ENCODE measurements at regions not wholly inside any gene's neighbourhood (a gene's known extent, or its start where the extent isn't known, plus 50 kb on each side); places are given as distances from the start of the nearest gene placed in this dataset.

- peaks cover 0 to 4% (median 0%) of the 10 kb centered on the region in 3 donors for H3K4me1 Mint-ChIP-seq
- peaks cover 6% of the 10 kb centered on the region for H3K27me3 Mint-ChIP-seq
- H3K36me3 Mint-ChIP-seq, result peaks cover 1% of the 10 kb centered on the region
- no peak overlapping the region for H3K4me3 Mint-ChIP-seq
- no peaks in the 10 kb centered on the region for H3K9me3 Mint-ChIP-seq
- no peak overlapping the region for H3K27ac Mint-ChIP-seq
These were observed 52.5 kb upstream of the C9orf72 start for GRCh38 chr9:27625751-27626150.

GRCh38 chr9:27626244-27627187 is 53.2 kb upstream of the C9orf72 start:
- Mint-ChIP-seq H3K4me1 (peaks cover 0 to 4% (median 0%) of the 10 kb centered on the region in 3 donors), H3K27me3 (peaks cover 8% of the 10 kb centered on the region), H3K27ac (no peak overlapping the region), H3K4me3 (no peak overlapping the region), H3K9me3 (no peaks in the 10 kb centered on the region), H3K36me3 (peaks cover 1% of the 10 kb centered on the region)

- H3K4me1 Mint-ChIP-seq, result peaks cover 0 to 4% (median 0%) of the 10 kb centered on the region in 3 donors
- no peak overlapping the region for H3K27ac Mint-ChIP-seq
- H3K27me3 Mint-ChIP-seq, result peaks cover 8% of the 10 kb centered on the region
- H3K36me3 Mint-ChIP-seq, result peaks cover 1% of the 10 kb centered on the region
- no peak overlapping the region for H3K4me3 Mint-ChIP-seq
- no peaks in the 10 kb centered on the region for H3K9me3 Mint-ChIP-seq
These were observed 53.9 kb upstream of the C9orf72 start for GRCh38 chr9:27627188-27627564.

- H3K9me3 Mint-ChIP-seq, result no peaks in the 10 kb centered on the region
- H3K27me3 Mint-ChIP-seq, result peaks cover 8% of the 10 kb centered on the region
- no peak overlapping the region for H3K27ac Mint-ChIP-seq
- H3K4me1 Mint-ChIP-seq, result no peaks in the 10 kb centered on the region
- peaks cover 1% of the 10 kb centered on the region for H3K36me3 Mint-ChIP-seq
- H3K4me3 Mint-ChIP-seq, result no peak overlapping the region
These were observed 55.0 kb upstream of the C9orf72 start for GRCh38 chr9:27628311-27628710.

- no peaks in the 10 kb centered on the region for H3K9me3 Mint-ChIP-seq
- H3K27me3 Mint-ChIP-seq, result peaks cover 8% of the 10 kb centered on the region
- H3K27ac Mint-ChIP-seq, result no peak overlapping the region
- H3K4me3 Mint-ChIP-seq, result no peak overlapping the region
- H3K36me3 Mint-ChIP-seq, result peaks cover 1% of the 10 kb centered on the region
- no peaks in the 10 kb centered on the region for H3K4me1 Mint-ChIP-seq
These were observed 56.1 kb upstream of the C9orf72 start for GRCh38 chr9:27629425-27629824.

GRCh38 chr9:27632254-27632653 is 59.0 kb upstream of the C9orf72 start:
- peaks cover 4% of the 10 kb centered on the region for H3K27me3 Mint-ChIP-seq
- no peak overlapping the region for H3K4me3 Mint-ChIP-seq
- H3K36me3 Mint-ChIP-seq, result peaks cover 1% of the 10 kb centered on the region
- H3K9me3 Mint-ChIP-seq, result no peaks in the 10 kb centered on the region
- H3K4me1 Mint-ChIP-seq, result peaks cover 3 to 6% (median 5%) of the 10 kb centered on the region in 3 donors
- H3K27ac Mint-ChIP-seq, result no peak overlapping the region

GRCh38 chr9:27633764-27634163 is 60.5 kb upstream of the C9orf72 start:
- H3K27me3 Mint-ChIP-seq, result peaks cover 4% of the 10 kb centered on the region
- no peaks in the 10 kb centered on the region for H3K9me3 Mint-ChIP-seq
- peaks cover 3 to 6% (median 5%) of the 10 kb centered on the region in 3 donors for H3K4me1 Mint-ChIP-seq
- H3K36me3 Mint-ChIP-seq, result peaks cover 1% of the 10 kb centered on the region
- no peak overlapping the region for H3K4me3 Mint-ChIP-seq
- no peak overlapping the region for H3K27ac Mint-ChIP-seq

- no peak overlapping the region for H3K4me3 Mint-ChIP-seq
- H3K9me3 Mint-ChIP-seq, result no peaks in the 10 kb centered on the region
- no peak overlapping the region for H3K27ac Mint-ChIP-seq
- H3K36me3 Mint-ChIP-seq, result peaks cover 1% of the 10 kb centered on the region
- H3K4me1 Mint-ChIP-seq, result peaks cover 3 to 6% (median 5%) of the 10 kb centered on the region in 3 donors
- H3K27me3 Mint-ChIP-seq, result peaks cover 4% of the 10 kb centered on the region
These were observed 61.6 kb upstream of the C9orf72 start for GRCh38 chr9:27634879-27635278.

- peaks cover 3 to 6% (median 5%) of the 10 kb centered on the region in 3 donors for H3K4me1 Mint-ChIP-seq
- H3K36me3 Mint-ChIP-seq, result no peaks in the 10 kb centered on the region
- peaks cover 0 to 2% (median 0%) of the 10 kb centered on the region in 3 donors for H3K9me3 Mint-ChIP-seq
- no peak overlapping the region for H3K4me3 Mint-ChIP-seq
- peaks cover 2% of the 10 kb centered on the region for H3K27me3 Mint-ChIP-seq
- no peak overlapping the region for H3K27ac Mint-ChIP-seq
These were observed 65.4 kb upstream of the C9orf72 start for GRCh38 chr9:27638716-27639115.

GRCh38 chr9:27645161-27645840 is 72.0 kb upstream of the C9orf72 start:
- no peak overlapping the region for H3K4me3 Mint-ChIP-seq
- H3K9me3 Mint-ChIP-seq, result peaks cover 0 to 8% (median 0%) of the 10 kb centered on the region in 3 donors
- no peaks in the 10 kb centered on the region for H3K36me3 Mint-ChIP-seq
- H3K27ac Mint-ChIP-seq, result no peak overlapping the region
- peaks cover 8% of the 10 kb centered on the region for H3K27me3 Mint-ChIP-seq
- H3K4me1 Mint-ChIP-seq, result peaks cover 0 to under 1% (median 0%) of the 10 kb centered on the region in 3 donors

- H3K36me3 Mint-ChIP-seq, result peaks cover 1% of the 10 kb centered on the region
- H3K9me3 Mint-ChIP-seq, result no peaks in the 10 kb centered on the region
- H3K4me3 Mint-ChIP-seq, result no peak overlapping the region
- H3K27ac Mint-ChIP-seq, result no peak overlapping the region
- no peaks in the 10 kb centered on the region for H3K27me3 Mint-ChIP-seq
- peaks cover 0 to 3% (median 0%) of the 10 kb centered on the region in 3 donors for H3K4me1 Mint-ChIP-seq
These were observed 80.0 kb upstream of the C9orf72 start for GRCh38 chr9:27653246-27653645.

- no peaks in the 10 kb centered on the region for H3K9me3 Mint-ChIP-seq
- peaks cover 1% of the 10 kb centered on the region for H3K36me3 Mint-ChIP-seq
- H3K27ac Mint-ChIP-seq, result no peak overlapping the region
- no peak overlapping the region for H3K4me3 Mint-ChIP-seq
- H3K4me1 Mint-ChIP-seq, result peaks cover 0 to 3% (median 0%) of the 10 kb centered on the region in 3 donors
- H3K27me3 Mint-ChIP-seq, result no peaks in the 10 kb centered on the region
These were observed 80.7 kb upstream of the C9orf72 start for GRCh38 chr9:27653957-27654356.

GRCh38 chr9:27654629-27655285 is 81.5 kb upstream of the C9orf72 start:
- H3K4me1 Mint-ChIP-seq, result peaks cover 2 to 5% (median 3%) of the 10 kb centered on the region in 3 donors
- no peaks in the 10 kb centered on the region for H3K9me3 Mint-ChIP-seq
- H3K36me3 Mint-ChIP-seq, result peaks cover 1% of the 10 kb centered on the region
- no peak overlapping the region for H3K27ac Mint-ChIP-seq
- H3K4me3 Mint-ChIP-seq, result no peak overlapping the region
- H3K27me3 Mint-ChIP-seq, result peaks cover 2% of the 10 kb centered on the region

- Mint-ChIP-seq H3K9me3 (no peaks in the 10 kb centered on the region), H3K27ac (no peak overlapping the region), H3K4me1 (peaks cover 2 to 4% (median 3%) of the 10 kb centered on the region in 3 donors), H3K36me3 (peaks cover 1% of the 10 kb centered on the region), H3K4me3 (no peak overlapping the region), H3K27me3 (peaks cover 2% of the 10 kb centered on the region)
These were observed 82.2 kb upstream of the C9orf72 start for GRCh38 chr9:27655441-27655840.

- peaks cover 1% of the 10 kb centered on the region for H3K36me3 Mint-ChIP-seq
- H3K27me3 Mint-ChIP-seq, result peaks cover 2% of the 10 kb centered on the region
- H3K4me3 Mint-ChIP-seq, result no peak overlapping the region
- no peaks in the 10 kb centered on the region for H3K9me3 Mint-ChIP-seq
- peaks cover 2 to 4% (median 4%) of the 10 kb centered on the region in 3 donors for H3K4me1 Mint-ChIP-seq
- no peak overlapping the region for H3K27ac Mint-ChIP-seq
These were observed 85.7 kb upstream of the C9orf72 start for GRCh38 chr9:27659001-27659400.

Data from IgD-negative memory B cell (primary cell).